NB4 (cell line): ENCODE measurements at regions not wholly inside any gene's neighbourhood (a gene's known extent, or its start where the extent isn't known, plus 50 kb on each side); places are given as distances from the start of the nearest gene placed in this dataset.

Experiments
- CTCF ChIP-seq: IDR thresholded peaks from one replicate; pipeline ENCODE4 v1.5.1; 2012; ENCODE audit warnings: low read depth, low read length
- MYC ChIP-seq: IDR thresholded peaks from 2 replicates; pipeline ENCODE4 v1.6.1; 2011; ENCODE audit warnings: low read depth, low read length
- POLR2A ChIP-seq: IDR thresholded peaks from 2 replicates; pipeline ENCODE4 v1.6.1; 2011; ENCODE audit warnings: mild to moderate bottlenecking; ENCODE audit not compliant: insufficient read length; ENCODE audit errors: extremely low read depth
- TF ChIP-seq, protein P1 (sequence below): IDR thresholded peaks from 2 replicates; pipeline ENCODE4 v1.6.1; 2011; ENCODE audit warnings: low read depth, low read length

DNA sequence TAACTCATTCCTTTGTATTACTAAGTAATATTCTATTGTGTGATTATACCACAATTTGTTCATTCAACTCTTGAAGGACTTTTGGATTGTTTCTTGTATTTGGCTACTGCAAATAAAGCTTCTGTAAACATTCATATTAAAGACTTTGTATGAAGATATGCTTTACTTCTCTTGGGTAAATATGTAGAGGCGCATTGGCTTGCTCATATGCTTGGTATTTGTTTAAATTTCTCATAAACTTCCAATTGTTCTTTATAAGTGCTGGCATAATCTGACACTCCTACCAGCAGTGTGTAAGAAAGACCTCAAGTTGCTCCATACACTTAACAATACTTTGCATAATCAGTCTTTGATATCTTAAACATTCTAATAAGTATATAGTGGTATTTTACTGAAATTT lies 792.8 kb upstream of the LRRTM1 start:
- TF ChIP-seq CTCF (no peak), MYC (no peak), POLR2A (no peak)
- TF ChIP-seq, protein P1, sequence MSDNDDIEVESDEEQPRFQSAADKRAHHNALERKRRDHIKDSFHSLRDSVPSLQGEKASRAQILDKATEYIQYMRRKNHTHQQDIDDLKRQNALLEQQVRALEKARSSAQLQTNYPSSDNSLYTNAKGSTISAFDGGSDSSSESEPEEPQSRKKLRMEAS: no peak
